ENCODE measurements at regions not wholly inside any gene's neighbourhood (a gene's known extent, or its start where the extent isn't known, plus 50 kb on each side); places are given as distances from the start of the nearest gene placed in this dataset.

GRCh38 chr16:26806657-26807056, 260.1 kb upstream of the C16orf82 start:
- DNase-seq (ENCODE audit: low read depth), result no peak
- H3K4me3 ChIP-seq (ENCODE audit: low read depth, low read length), result no peak overlapping the region
- no peak for TF ChIP-seq CTCF (conservative IDR thresholded peaks at IDR 0.05; ENCODE audit: low read depth, low read length)

- H3K4me3 ChIP-seq (ENCODE audit: low read depth, low read length), result no peak overlapping the region
- TF ChIP-seq CTCF (conservative IDR thresholded peaks at IDR 0.05; ENCODE audit: low read depth, low read length), result no peak
- DNase-seq (ENCODE audit: low read depth), result no peak
Observed at GRCh38 chr16:26809461-26809860, 257.3 kb upstream of the C16orf82 start.

GRCh38 chr16:26816266-26816665, 250.5 kb upstream of the C16orf82 start:
- no peak for TF ChIP-seq CTCF (conservative IDR thresholded peaks at IDR 0.05; ENCODE audit: low read depth, low read length)
- no peak overlapping the region for H3K4me3 ChIP-seq (ENCODE audit: low read depth, low read length)
- no peak for DNase-seq (ENCODE audit: low read depth)

GRCh38 chr16:26816885-26817571, 249.7 kb upstream of the C16orf82 start:
- H3K4me3 ChIP-seq (ENCODE audit: low read depth, low read length), result no peak overlapping the region
- TF ChIP-seq CTCF (conservative IDR thresholded peaks at IDR 0.05; ENCODE audit: low read depth, low read length), result no peak
- no peak for DNase-seq (ENCODE audit: low read depth)

GRCh38 chr16:26818393-26818792, 248.3 kb upstream of the C16orf82 start:
- no peak for DNase-seq (ENCODE audit: low read depth)
- TF ChIP-seq CTCF (conservative IDR thresholded peaks at IDR 0.05; ENCODE audit: low read depth, low read length), result no peak
- no peak overlapping the region for H3K4me3 ChIP-seq (ENCODE audit: low read depth, low read length)

- DNase-seq (ENCODE audit: low read depth), result no peak
- TF ChIP-seq CTCF (conservative IDR thresholded peaks at IDR 0.05; ENCODE audit: low read depth, low read length), result no peak
- no peak overlapping the region for H3K4me3 ChIP-seq (ENCODE audit: low read depth, low read length)
Observed at GRCh38 chr16:26824469-26824868, 242.3 kb upstream of the C16orf82 start.

- DNase-seq (ENCODE audit: low read depth), result no peak
- no peak overlapping the region for H3K4me3 ChIP-seq (ENCODE audit: low read depth, low read length)
- no peak for TF ChIP-seq CTCF (conservative IDR thresholded peaks at IDR 0.05; ENCODE audit: low read depth, low read length)
Observed at GRCh38 chr16:26826500-26826899, 240.2 kb upstream of the C16orf82 start.
